ENCODE measurements at regions not wholly inside any gene's neighbourhood (a gene's known extent, or its start where the extent isn't known, plus 50 kb on each side); places are given as distances from the start of the nearest gene placed in this dataset.

- intact Hi-C loops (cut with DNase I) = no loop called here
- H3K36me3 ChIP-seq = no peaks in the 10 kb centered on the region
- TF ChIP-seq CTCF (IDR thresholded peaks at IDR 0.05) = no peak
- no peaks in the 10 kb centered on the region for H3K27me3 ChIP-seq (ENCODE audit: low read depth)
- no peak for ATAC-seq
- no peak overlapping the region for H3K4me3 ChIP-seq
- no peak for DNase-seq
- H3K27ac ChIP-seq = no peak overlapping the region
- H3K4me1 ChIP-seq = peaks cover 12% of the 10 kb centered on the region
- no peaks in the 10 kb centered on the region for H3K9me3 ChIP-seq
Measured at GRCh38 chr1:184284900-184285299, 101.9 kb upstream of the C1orf21 start.

DNA sequence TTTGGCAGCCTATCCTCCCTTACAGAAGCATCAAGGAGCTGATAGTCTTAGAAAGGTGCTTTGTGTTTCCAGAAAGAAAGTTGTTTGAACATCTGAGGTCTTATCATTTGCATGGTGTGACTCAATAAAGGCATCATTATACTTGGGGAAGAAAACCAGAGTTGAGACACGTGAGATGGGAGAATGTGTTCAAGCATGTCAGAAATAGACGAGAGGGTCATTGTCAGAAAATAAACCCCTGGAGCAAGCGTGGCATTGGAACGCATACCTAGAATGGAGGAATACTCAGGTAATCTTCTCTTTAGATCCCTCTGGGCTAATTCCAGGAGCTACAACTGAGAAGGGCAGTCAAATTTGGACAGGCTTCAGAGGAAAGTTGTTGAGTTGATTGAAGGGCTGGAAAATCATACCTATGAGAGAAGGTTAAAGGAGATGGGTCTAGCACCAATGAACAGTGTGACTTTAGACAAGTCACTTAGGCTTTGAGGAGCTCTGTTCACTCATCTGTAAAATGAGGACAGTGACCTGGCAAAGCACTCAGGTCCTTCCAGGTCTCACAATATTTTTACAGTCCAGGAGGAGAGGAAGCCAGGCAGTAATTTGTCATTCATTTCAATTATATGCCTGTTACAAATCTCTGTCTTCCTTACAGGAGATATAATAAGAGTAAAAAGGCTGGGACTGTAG, 101.3 kb upstream of the C1orf21 start:
- TF ChIP-seq CTCF (IDR thresholded peaks at IDR 0.05) = no peak
- DNase-seq = no peak
- Histone ChIP-seq H3K9me3 (no peaks in the 10 kb centered on the region), H3K36me3 (no peaks in the 10 kb centered on the region), H3K27ac (no peak overlapping the region), H3K4me3 (no peak overlapping the region), H3K4me1 (peaks cover 12% of the 10 kb centered on the region), H3K27me3 (ENCODE audit: low read depth) (no peaks in the 10 kb centered on the region)
- ATAC-seq = no peak
- intact Hi-C loops (cut with DNase I) = no loop called here

DNA sequence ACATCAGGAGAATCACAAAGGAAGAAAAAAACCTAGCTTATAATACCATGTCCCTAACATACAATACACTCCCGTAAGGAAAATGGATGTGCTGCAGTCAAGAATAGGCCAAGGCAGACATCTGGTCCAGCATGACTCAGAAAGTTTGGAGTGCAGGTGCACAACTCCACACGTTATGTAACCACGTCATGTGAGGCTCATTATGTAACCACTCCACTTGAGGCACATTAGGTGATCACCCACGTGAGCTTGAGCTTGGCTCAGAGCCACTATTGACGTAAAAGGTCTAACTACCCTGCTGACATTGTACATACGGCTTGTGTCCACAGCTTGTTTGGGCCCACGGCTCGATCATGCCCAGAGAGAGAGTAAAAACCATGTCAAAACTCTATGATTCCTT, 99.8 kb upstream of the C1orf21 start:
- ATAC-seq (no peak), DNase-seq (no peak)
- Histone ChIP-seq H3K27me3 (ENCODE audit: low read depth) (no peaks in the 10 kb centered on the region), H3K27ac (no peak overlapping the region), H3K4me3 (no peak overlapping the region), H3K36me3 (no peaks in the 10 kb centered on the region), H3K4me1 (peaks cover 12% of the 10 kb centered on the region), H3K9me3 (no peaks in the 10 kb centered on the region)
- no peak for TF ChIP-seq CTCF (IDR thresholded peaks at IDR 0.05)
- intact Hi-C loops (cut with DNase I) = no loop called here

DNA sequence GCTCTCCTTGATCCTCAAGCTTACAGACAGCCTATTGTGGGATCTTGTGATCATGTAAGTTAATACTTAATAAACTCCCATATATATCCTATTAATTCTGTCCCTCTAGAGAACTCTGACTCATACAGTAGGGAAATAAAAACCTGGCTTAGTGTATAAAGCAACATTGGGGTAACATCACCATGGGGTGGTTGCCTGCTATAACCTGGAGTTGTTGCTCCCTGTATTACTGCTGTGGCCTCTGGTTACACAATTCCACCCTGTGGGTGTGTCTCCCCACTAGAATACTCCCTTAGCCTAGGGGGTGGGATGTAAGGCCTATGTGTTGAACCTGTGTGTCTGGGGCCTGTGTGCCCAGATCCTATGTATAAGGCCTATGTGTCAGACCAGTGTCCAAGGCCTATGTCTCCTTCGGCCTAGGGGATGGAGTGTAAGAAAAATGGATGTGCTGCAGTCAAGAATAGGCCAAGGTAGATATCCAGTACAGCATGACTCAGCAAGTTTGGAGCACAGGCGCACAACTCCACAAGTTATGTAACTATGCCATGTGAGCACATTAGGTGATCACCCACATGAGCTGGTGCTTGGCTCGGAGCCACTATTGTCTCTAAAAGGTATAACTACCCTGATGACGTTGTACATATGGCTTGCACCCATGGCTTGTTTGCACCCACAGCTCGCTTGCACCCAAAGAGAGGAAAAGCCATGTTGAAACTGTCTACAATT, 96.8 kb upstream of the C1orf21 start:
- DNase-seq (no peak), ATAC-seq (no peak)
- Histone ChIP-seq H3K27ac (no peak overlapping the region), H3K36me3 (no peaks in the 10 kb centered on the region), H3K4me1 (no peaks in the 10 kb centered on the region), H3K9me3 (no peaks in the 10 kb centered on the region), H3K27me3 (ENCODE audit: low read depth) (no peaks in the 10 kb centered on the region), H3K4me3 (no peak overlapping the region)
- TF ChIP-seq CTCF (IDR thresholded peaks at IDR 0.05) = no peak
- intact Hi-C loops (cut with DNase I) = no loop called here

- H3K4me1 ChIP-seq = peaks cover 13% of the 10 kb centered on the region
- no peaks in the 10 kb centered on the region for H3K27me3 ChIP-seq (ENCODE audit: low read depth)
- no peak for DNase-seq
- no peaks in the 10 kb centered on the region for H3K36me3 ChIP-seq
- ATAC-seq = no peak
- intact Hi-C loops (cut with DNase I) = no loop called here
- no peak overlapping the region for H3K27ac ChIP-seq
- no peaks in the 10 kb centered on the region for H3K9me3 ChIP-seq
- H3K4me3 ChIP-seq = no peak overlapping the region
- TF ChIP-seq CTCF (IDR thresholded peaks at IDR 0.05) = no peak
Measured at GRCh38 chr1:184291701-184292100, 95.1 kb upstream of the C1orf21 start.
